OCI-LY1 (cell line): ENCODE measurements at regions not wholly inside any gene's neighbourhood (a gene's known extent, or its start where the extent isn't known, plus 50 kb on each side); places are given as distances from the start of the nearest gene placed in this dataset.

Experiments used
- EZH2 ChIP-seq: fragments of 200-600 bp; sonication (generic), shearing (Covaris generic); IDR thresholded peaks from 2 replicates; pipeline ENCODE4 v1.8.0; 2017; ENCODE audit warnings: borderline replicate concordance, mixed run types, mild to moderate bottlenecking, antibody characterized with exemption, low read length, moderate library complexity, mixed read lengths
- TF ChIP-seq, protein P1 (sequence below): fragments of 200-600 bp; sonication (generic), shearing (Covaris generic); IDR thresholded peaks from 2 replicates; pipeline ENCODE4 v1.5.1; 2017; ENCODE audit warnings: mild to moderate bottlenecking, antibody characterized with exemption, low read length, moderate library complexity, mixed read lengths

DNA sequence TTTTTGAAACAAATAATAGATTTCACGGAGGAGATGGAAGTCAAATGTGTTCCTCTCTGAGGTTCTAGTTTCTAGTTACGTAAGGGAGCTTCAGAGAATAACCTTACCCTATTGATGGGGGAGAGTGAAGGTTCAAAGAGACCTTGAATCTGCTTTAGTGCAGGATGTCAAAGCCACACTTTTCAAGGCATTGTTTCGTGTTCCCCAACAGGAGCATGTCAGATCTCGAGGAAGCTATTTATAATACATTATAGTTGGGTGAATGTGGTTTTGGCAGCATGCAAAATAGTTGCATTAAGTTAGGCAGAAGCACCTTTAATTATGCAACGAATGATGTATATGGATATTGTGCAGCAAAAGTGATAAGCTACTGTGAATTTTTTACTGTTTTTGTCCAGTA lies 614.9 kb downstream of the SLC16A7 start:
- TF ChIP-seq, protein P1, sequence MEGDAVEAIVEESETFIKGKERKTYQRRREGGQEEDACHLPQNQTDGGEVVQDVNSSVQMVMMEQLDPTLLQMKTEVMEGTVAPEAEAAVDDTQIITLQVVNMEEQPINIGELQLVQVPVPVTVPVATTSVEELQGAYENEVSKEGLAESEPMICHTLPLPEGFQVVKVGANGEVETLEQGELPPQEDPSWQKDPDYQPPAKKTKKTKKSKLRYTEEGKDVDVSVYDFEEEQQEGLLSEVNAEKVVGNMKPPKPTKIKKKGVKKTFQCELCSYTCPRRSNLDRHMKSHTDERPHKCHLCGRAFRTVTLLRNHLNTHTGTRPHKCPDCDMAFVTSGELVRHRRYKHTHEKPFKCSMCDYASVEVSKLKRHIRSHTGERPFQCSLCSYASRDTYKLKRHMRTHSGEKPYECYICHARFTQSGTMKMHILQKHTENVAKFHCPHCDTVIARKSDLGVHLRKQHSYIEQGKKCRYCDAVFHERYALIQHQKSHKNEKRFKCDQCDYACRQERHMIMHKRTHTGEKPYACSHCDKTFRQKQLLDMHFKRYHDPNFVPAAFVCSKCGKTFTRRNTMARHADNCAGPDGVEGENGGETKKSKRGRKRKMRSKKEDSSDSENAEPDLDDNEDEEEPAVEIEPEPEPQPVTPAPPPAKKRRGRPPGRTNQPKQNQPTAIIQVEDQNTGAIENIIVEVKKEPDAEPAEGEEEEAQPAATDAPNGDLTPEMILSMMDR, result no peak
- no peak for TF ChIP-seq EZH2
